ENCODE measurements at regions not wholly inside any gene's neighbourhood (a gene's known extent, or its start where the extent isn't known, plus 50 kb on each side); places are given as distances from the start of the nearest gene placed in this dataset.

DNA sequence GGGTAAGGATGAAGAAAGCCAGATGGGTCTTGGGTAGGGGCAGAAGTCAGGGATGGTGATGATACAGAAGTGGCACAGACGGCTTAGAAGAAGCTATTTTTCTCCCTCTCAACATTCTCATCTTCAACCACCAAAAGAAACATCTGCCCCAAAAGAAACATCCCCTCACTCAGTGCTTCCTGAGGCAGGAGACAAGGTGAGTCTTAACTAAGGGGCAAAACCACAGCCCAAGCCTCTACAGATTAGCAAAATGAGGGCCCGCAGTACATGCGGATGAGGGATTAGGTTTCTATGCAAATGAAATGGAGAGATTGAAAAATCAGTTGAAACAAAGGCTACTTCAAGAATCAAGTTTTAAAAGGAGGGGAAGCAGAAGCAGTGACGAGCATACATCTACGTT is 241.3 kb upstream of the CCDC196 start:
- no peak for TF ChIP-seq POLR2A (IDR thresholded peaks at IDR 0.05)
- TF ChIP-seq, protein P1, sequence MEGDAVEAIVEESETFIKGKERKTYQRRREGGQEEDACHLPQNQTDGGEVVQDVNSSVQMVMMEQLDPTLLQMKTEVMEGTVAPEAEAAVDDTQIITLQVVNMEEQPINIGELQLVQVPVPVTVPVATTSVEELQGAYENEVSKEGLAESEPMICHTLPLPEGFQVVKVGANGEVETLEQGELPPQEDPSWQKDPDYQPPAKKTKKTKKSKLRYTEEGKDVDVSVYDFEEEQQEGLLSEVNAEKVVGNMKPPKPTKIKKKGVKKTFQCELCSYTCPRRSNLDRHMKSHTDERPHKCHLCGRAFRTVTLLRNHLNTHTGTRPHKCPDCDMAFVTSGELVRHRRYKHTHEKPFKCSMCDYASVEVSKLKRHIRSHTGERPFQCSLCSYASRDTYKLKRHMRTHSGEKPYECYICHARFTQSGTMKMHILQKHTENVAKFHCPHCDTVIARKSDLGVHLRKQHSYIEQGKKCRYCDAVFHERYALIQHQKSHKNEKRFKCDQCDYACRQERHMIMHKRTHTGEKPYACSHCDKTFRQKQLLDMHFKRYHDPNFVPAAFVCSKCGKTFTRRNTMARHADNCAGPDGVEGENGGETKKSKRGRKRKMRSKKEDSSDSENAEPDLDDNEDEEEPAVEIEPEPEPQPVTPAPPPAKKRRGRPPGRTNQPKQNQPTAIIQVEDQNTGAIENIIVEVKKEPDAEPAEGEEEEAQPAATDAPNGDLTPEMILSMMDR (IDR thresholded peaks at IDR 0.05) = no peak
